GM23338 (cell line): ENCODE measurements at regions not wholly inside any gene's neighbourhood (a gene's known extent, or its start where the extent isn't known, plus 50 kb on each side); places are given as distances from the start of the nearest gene placed in this dataset.

ENCODE experiments used
- CREB1 ChIP-seq: fragments of 250-450 bp; sonication (Bioruptor Pico); IDR thresholded peaks from 2 replicates; pipeline ENCODE4 v1.5.0; 2020; ENCODE audit warnings: low read depth, mild to moderate bottlenecking, moderate library complexity
- EZH2 ChIP-seq: fragments of 200-600 bp; sonication (generic); IDR thresholded peaks from one replicate; pipeline ENCODE4 v1.8.0; 2017; ENCODE audit warnings: antibody characterized with exemption, mild to moderate bottlenecking, low read depth; ENCODE audit not compliant: unreplicated experiment
- EZH2phosphoT487 ChIP-seq: fragments of 200-600 bp; sonication (generic); IDR thresholded peaks from one replicate; pipeline ENCODE4 v1.8.1; 2018; ENCODE audit warnings: antibody characterized with exemption; ENCODE audit not compliant: unreplicated experiment
- JUNB ChIP-seq: IDR thresholded peaks from one replicate; pipeline ENCODE4 v1.6.1; 2016; ENCODE audit warnings: antibody characterized with exemption; ENCODE audit not compliant: unreplicated experiment
- POLR2AphosphoS5 ChIP-seq: IDR thresholded peaks from 2 replicates; pipeline ENCODE4 v1.6.1; 2016; ENCODE audit warnings: antibody characterized with exemption, low read depth
- ZNF114 ChIP-seq: fragments of 250-450 bp; sonication (Bioruptor Pico); IDR thresholded peaks from 2 replicates; pipeline ENCODE4 v1.5.0; 2020; ENCODE audit warnings: mild to moderate bottlenecking, moderate library complexity
- TF ChIP-seq, protein P1 (sequence below), 2 experiments: fragments of 200-600 bp in 1 of 2; sonication (generic) in 1 of 2; conservative IDR thresholded peaks; 2 replicates each; pipeline versions ENCODE4 v1.5.1 to v1.6.1; 2016 to 2017; ENCODE audit warnings: antibody characterized with exemption in 2 of 2, low read depth in 2 of 2, mild to moderate bottlenecking in 2 of 2, moderate library complexity in 1 of 2
- TF ChIP-seq, protein P2 (sequence below): IDR thresholded peaks from one replicate; pipeline ENCODE4 v1.6.1; 2018; ENCODE audit warnings: antibody characterized with exemption; ENCODE audit not compliant: unreplicated experiment
- TF ChIP-seq, protein P3 (sequence below): IDR thresholded peaks from 2 replicates; pipeline ENCODE4 v1.6.1; 2016; ENCODE audit warnings: antibody characterized with exemption

DNA sequence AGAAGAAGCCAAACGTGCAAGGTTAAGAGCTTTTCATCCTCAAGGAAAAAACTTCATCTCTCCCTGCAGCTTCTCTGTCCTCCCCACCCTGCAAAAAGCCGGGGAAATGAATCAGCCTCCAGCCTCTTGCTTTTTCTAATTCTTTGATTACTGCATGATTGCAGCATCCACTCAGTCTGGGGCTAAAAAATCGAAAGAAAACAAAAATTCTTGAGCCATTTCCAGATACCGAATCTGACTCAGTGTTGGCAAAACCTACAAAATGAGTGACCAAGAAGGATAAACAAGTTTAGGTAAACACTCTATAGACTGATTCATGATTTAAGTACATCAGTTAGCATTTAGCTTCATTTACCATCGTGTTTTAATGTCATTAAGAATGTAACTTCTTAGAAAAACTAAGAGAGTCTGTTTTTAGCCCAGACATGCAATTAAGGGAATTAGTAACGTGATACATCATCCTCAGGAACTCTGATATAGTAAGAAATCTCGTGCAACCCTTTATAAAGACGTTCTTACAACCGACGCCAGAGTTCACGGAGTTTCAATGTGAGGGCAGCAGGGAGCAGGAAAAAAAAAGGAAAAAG, 287.3 kb upstream of the FOXF1 start:
- TF ChIP-seq, protein P1, sequence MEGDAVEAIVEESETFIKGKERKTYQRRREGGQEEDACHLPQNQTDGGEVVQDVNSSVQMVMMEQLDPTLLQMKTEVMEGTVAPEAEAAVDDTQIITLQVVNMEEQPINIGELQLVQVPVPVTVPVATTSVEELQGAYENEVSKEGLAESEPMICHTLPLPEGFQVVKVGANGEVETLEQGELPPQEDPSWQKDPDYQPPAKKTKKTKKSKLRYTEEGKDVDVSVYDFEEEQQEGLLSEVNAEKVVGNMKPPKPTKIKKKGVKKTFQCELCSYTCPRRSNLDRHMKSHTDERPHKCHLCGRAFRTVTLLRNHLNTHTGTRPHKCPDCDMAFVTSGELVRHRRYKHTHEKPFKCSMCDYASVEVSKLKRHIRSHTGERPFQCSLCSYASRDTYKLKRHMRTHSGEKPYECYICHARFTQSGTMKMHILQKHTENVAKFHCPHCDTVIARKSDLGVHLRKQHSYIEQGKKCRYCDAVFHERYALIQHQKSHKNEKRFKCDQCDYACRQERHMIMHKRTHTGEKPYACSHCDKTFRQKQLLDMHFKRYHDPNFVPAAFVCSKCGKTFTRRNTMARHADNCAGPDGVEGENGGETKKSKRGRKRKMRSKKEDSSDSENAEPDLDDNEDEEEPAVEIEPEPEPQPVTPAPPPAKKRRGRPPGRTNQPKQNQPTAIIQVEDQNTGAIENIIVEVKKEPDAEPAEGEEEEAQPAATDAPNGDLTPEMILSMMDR (conservative IDR thresholded peaks at IDR 0.05; ENCODE audit: low read depth in 2 of 2) = no peak
- TF ChIP-seq, protein P2, sequence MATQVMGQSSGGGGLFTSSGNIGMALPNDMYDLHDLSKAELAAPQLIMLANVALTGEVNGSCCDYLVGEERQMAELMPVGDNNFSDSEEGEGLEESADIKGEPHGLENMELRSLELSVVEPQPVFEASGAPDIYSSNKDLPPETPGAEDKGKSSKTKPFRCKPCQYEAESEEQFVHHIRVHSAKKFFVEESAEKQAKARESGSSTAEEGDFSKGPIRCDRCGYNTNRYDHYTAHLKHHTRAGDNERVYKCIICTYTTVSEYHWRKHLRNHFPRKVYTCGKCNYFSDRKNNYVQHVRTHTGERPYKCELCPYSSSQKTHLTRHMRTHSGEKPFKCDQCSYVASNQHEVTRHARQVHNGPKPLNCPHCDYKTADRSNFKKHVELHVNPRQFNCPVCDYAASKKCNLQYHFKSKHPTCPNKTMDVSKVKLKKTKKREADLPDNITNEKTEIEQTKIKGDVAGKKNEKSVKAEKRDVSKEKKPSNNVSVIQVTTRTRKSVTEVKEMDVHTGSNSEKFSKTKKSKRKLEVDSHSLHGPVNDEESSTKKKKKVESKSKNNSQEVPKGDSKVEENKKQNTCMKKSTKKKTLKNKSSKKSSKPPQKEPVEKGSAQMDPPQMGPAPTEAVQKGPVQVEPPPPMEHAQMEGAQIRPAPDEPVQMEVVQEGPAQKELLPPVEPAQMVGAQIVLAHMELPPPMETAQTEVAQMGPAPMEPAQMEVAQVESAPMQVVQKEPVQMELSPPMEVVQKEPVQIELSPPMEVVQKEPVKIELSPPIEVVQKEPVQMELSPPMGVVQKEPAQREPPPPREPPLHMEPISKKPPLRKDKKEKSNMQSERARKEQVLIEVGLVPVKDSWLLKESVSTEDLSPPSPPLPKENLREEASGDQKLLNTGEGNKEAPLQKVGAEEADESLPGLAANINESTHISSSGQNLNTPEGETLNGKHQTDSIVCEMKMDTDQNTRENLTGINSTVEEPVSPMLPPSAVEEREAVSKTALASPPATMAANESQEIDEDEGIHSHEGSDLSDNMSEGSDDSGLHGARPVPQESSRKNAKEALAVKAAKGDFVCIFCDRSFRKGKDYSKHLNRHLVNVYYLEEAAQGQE = no peak
- TF ChIP-seq EZH2 = no peak
- TF ChIP-seq CREB1 = no peak
- TF ChIP-seq EZH2phosphoT487 = no peak
- no peak for TF ChIP-seq ZNF114
- TF ChIP-seq, protein P3, sequence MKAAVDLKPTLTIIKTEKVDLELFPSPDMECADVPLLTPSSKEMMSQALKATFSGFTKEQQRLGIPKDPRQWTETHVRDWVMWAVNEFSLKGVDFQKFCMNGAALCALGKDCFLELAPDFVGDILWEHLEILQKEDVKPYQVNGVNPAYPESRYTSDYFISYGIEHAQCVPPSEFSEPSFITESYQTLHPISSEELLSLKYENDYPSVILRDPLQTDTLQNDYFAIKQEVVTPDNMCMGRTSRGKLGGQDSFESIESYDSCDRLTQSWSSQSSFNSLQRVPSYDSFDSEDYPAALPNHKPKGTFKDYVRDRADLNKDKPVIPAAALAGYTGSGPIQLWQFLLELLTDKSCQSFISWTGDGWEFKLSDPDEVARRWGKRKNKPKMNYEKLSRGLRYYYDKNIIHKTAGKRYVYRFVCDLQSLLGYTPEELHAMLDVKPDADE = no peak
- no peak for TF ChIP-seq POLR2AphosphoS5
- no peak for TF ChIP-seq JUNB
